ENCODE measurements at regions not wholly inside any gene's neighbourhood (a gene's known extent, or its start where the extent isn't known, plus 50 kb on each side); places are given as distances from the start of the nearest gene placed in this dataset.

DNA sequence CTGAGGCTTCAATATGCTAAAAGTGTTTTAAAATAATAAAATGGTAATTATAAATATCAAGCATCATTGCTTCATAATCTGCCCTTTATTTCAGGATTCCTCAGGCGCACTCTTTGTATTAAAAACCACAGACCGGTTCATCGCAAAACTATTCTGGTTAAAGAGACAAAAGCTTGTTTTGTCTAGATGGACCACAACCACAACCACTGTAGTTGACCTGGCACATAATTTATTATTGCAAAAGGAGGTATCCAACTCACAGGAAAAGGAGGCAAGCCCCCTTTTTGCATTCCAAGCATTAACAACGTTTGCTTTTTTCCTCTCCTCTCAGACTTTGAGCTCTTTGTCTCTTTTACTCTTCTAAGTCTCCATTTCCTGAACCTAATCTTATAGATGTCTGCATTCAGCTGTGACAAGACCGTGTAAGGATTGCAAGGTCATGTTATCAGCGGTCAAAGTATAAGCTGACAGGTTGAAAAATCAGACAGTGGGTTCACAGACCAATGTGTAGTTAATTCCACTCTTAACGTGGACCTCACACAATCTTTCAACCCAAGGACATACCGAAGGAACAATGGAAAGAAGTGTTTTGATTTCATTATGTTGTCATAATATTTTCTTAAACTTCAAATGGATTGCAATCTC lies 1057.6 kb downstream of the GALC start:
- CTCF ChIA-PET, result no interaction called here
- Mint-ChIP-seq H3K27ac (no peak overlapping the region), H3K36me3 (ENCODE audit: low read depth) (no peaks in the 10 kb centered on the region), H3K9me3 (peaks cover 7% of the 10 kb centered on the region), H3K4me1 (ENCODE audit: low read depth) (no peaks in the 10 kb centered on the region), H3K27me3 (no peaks in the 10 kb centered on the region), H3K4me3 (no peak overlapping the region)
- intact Hi-C loops (cut with DNase I, micrococcal nuclease), result no loop called here
- ATAC-seq (ENCODE audit: poor library complexity) (no peak), DNase-seq (no peak)
- H3K36me3 ChIP-seq (ENCODE audit: insufficient read depth, low read length), result no peaks in the 10 kb centered on the region
- TF ChIP-seq, protein P1, sequence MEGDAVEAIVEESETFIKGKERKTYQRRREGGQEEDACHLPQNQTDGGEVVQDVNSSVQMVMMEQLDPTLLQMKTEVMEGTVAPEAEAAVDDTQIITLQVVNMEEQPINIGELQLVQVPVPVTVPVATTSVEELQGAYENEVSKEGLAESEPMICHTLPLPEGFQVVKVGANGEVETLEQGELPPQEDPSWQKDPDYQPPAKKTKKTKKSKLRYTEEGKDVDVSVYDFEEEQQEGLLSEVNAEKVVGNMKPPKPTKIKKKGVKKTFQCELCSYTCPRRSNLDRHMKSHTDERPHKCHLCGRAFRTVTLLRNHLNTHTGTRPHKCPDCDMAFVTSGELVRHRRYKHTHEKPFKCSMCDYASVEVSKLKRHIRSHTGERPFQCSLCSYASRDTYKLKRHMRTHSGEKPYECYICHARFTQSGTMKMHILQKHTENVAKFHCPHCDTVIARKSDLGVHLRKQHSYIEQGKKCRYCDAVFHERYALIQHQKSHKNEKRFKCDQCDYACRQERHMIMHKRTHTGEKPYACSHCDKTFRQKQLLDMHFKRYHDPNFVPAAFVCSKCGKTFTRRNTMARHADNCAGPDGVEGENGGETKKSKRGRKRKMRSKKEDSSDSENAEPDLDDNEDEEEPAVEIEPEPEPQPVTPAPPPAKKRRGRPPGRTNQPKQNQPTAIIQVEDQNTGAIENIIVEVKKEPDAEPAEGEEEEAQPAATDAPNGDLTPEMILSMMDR (IDR thresholded peaks at IDR 0.05), result no peak
- H3K4me1 ChIP-seq (ENCODE audit: insufficient read depth, low read length), result no peaks in the 10 kb centered on the region
- no peak overlapping the region for H3K27ac ChIP-seq (ENCODE audit: low read depth in 1 of 2, low read length in 2 of 2)
- H3K4me3 ChIP-seq (ENCODE audit: low read length), result no peak overlapping the region
- POLR2A ChIA-PET, result no interaction called here
- no peaks in the 10 kb centered on the region for H3K27me3 ChIP-seq (ENCODE audit: control insufficient read depth in 1 of 2, insufficient read depth in 2 of 2, low read length in 2 of 2)
- peaks cover 0 to 4% of the 10 kb centered on the region in 2 experiments for H3K9me3 ChIP-seq (ENCODE audit: control insufficient read depth in 1 of 2, insufficient read depth in 1 of 2, low read length in 2 of 2)

DNA sequence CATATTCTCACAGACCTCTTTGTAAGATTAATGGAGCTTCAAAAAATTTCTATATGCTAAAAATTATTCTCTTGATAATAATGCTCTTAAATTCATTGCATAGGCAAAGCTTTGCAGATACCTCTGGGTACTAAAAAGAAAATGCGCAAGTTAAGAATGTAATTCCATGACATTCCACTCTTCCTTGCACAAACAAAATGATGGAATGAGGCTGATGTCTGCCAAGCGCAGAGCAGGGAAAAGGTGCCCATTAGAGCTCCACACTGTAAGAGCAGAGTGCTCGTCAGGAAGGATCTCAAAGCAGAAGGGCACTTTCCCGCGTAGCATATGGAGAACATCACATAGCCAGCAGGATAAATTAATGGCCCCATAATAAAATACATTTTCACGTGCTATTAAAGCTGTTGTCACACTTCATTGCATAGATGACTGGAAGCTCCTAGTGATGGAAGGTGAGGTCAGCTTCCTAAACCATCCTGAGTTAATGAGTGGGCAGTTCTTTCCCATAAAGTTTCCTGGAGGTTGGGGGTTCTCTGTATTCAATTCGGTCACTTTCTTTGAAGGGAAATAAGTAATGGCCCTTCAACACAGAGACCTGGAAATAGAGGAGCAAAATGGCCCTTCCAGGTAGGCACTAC lies 1058.9 kb downstream of the GALC start:
- Mint-ChIP-seq H3K4me3 (no peak overlapping the region), H3K4me1 (ENCODE audit: low read depth) (no peaks in the 10 kb centered on the region), H3K27me3 (no peaks in the 10 kb centered on the region), H3K9me3 (peaks cover 7% of the 10 kb centered on the region), H3K27ac (no peak overlapping the region), H3K36me3 (ENCODE audit: low read depth) (no peaks in the 10 kb centered on the region)
- intact Hi-C loops (cut with DNase I, micrococcal nuclease), result no loop called here
- ATAC-seq (ENCODE audit: poor library complexity), result no peak
- CTCF ChIA-PET, result no interaction called here
- Histone ChIP-seq H3K27me3 (ENCODE audit: control insufficient read depth in 1 of 2, insufficient read depth in 2 of 2, low read length in 2 of 2) (no peaks in the 10 kb centered on the region), H3K27ac (ENCODE audit: low read depth in 1 of 2, low read length in 2 of 2) (no peak overlapping the region), H3K9me3 (ENCODE audit: control insufficient read depth in 1 of 2, insufficient read depth in 1 of 2, low read length in 2 of 2) (no peaks in the 10 kb centered on the region), H3K4me3 (ENCODE audit: low read length) (no peak overlapping the region), H3K36me3 (ENCODE audit: insufficient read depth, low read length) (no peaks in the 10 kb centered on the region), H3K4me1 (ENCODE audit: insufficient read depth, low read length) (no peaks in the 10 kb centered on the region)
- POLR2A ChIA-PET, result interaction anchor here (0.6 kb wide), 1 partner anchor 23 kb away, joined by 3 read pairs; no protein-coding TSS in a partner anchor
- no peak for DNase-seq
- TF ChIP-seq, protein P1 (IDR thresholded peaks at IDR 0.05), result no peak

DNA sequence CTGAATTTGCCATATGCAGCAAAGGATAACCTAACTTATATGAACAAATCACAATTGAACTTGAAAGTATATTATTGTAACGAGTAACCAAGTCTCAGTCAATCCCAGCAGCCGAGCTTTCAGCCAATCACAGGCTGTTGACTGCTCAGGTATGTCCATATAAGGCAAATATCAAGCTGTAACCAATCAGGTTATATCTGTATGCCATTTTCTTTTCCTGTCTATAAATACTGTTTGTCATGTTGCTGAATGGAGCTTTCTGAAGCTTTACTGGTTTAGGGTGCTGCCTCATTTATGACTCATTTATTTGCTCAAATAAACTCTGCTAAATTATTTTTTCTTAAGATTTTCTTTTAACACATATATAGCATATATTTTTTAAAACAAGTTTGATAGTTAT lies 1059.5 kb downstream of the GALC start:
- intact Hi-C loops (cut with DNase I, micrococcal nuclease), result no loop called here
- H3K27me3 Mint-ChIP-seq, result no peaks in the 10 kb centered on the region

More for the DNA sequence above, 1059.5 kb downstream of the GALC start:
- Mint-ChIP-seq H3K9me3 (peaks cover 2% of the 10 kb centered on the region), H3K4me1 (ENCODE audit: low read depth) (no peaks in the 10 kb centered on the region), H3K36me3 (ENCODE audit: low read depth) (no peaks in the 10 kb centered on the region), H3K4me3 (no peak overlapping the region), H3K27ac (no peak overlapping the region)
- ATAC-seq (ENCODE audit: poor library complexity) (no peak), DNase-seq (no peak)
- H3K4me1 ChIP-seq (ENCODE audit: insufficient read depth, low read length), result no peaks in the 10 kb centered on the region
- ChIA-PET CTCF (no interaction called here), POLR2A (no interaction called here)
- no peaks in the 10 kb centered on the region for H3K27me3 ChIP-seq (ENCODE audit: control insufficient read depth in 1 of 2, insufficient read depth in 2 of 2, low read length in 2 of 2)
- H3K4me3 ChIP-seq (ENCODE audit: low read length), result no peak overlapping the region
- no peaks in the 10 kb centered on the region for H3K9me3 ChIP-seq (ENCODE audit: control insufficient read depth in 1 of 2, insufficient read depth in 1 of 2, low read length in 2 of 2)
- H3K36me3 ChIP-seq (ENCODE audit: insufficient read depth, low read length), result no peaks in the 10 kb centered on the region
- TF ChIP-seq, protein P1 (IDR thresholded peaks at IDR 0.05), result no peak
- H3K27ac ChIP-seq (ENCODE audit: low read depth in 1 of 2, low read length in 2 of 2), result no peak overlapping the region
